A549 (cell line): ENCODE measurements at regions not wholly inside any gene's neighbourhood (a gene's known extent, or its start where the extent isn't known, plus 50 kb on each side); places are given as distances from the start of the nearest gene placed in this dataset.

ENCODE experiments used
- ATAC-seq, 2 experiments: fragments of 200-7000 bp in 1 of 2; fragments of >200 bp in 1 of 2; cut with Nextera tagmentation in 1 of 2; cut with Tn5 transposase in 1 of 2; 3 replicates each; pipeline versions ENCODE4 v1.8.0 to v1.9.1; 2018 to 2020; ENCODE audit warnings: mild to moderate bottlenecking in 1 of 2, moderate library complexity in 1 of 2
- CTCF ChIA-PET: fragments of 300-600 bp; sonication (Branson Sonifier 250); formaldehyde crosslinking; extraction: SDS; loops from one replicate; lab custom pipeline; 2021; ENCODE audit warnings: antibody characterized with exemption, inconsistent platforms; lab: Yijun Ruan, JAX
- POLR2A ChIA-PET: fragments of 350-600 bp; formaldehyde crosslinking; extraction: SDS; loops from one replicate; lab custom pipeline; 2021; ENCODE audit warnings: antibody characterized with exemption, inconsistent platforms; lab: Yijun Ruan, JAX
- DNase-seq, 2 experiments: peaks; one replicate each; pipeline versions ENCODE4 v3.0.0 to v3.0.0-alpha.2; 2011 to 2016; ENCODE audit warnings: low read depth in 1 of 2, low spot score in 1 of 2
- FAIRE-seq: peaks from 2 replicates; lab custom pipeline; 2011; peaks lifted over from hg19 to GRCh38; lab: Jason Lieb, UNC
- H3K27ac ChIP-seq, 2 experiments: fragments of >200 bp; sonication (Bioruptor Twin); formaldehyde crosslinking; 3 replicates each; pipeline ENCODE4 v1.5.1; 2016 to 2017
- H3K4me1 ChIP-seq: fragments of >200 bp; sonication (Bioruptor Twin); formaldehyde crosslinking; 3 replicates; pipeline ENCODE4 v1.6.1; 2016
- H3K4me2 ChIP-seq: fragments of >200 bp; sonication (Bioruptor Twin); formaldehyde crosslinking; 3 replicates; pipeline ENCODE4 v1.6.1; 2016
- H3K4me3 ChIP-seq: fragments of >200 bp; sonication (Bioruptor Twin); formaldehyde crosslinking; 3 replicates; pipeline ENCODE4 v1.5.1; 2016
- H3K9me3 ChIP-seq: fragments of >200 bp; sonication (Bioruptor Twin); formaldehyde crosslinking; 3 replicates; pipeline ENCODE4 v1.6.1; 2016
- BHLHE40 ChIP-seq: IDR thresholded peaks from 2 replicates; pipeline ENCODE4 v1.6.1; 2012; ENCODE audit warnings: low read depth, low read length, inconsistent platforms
- CBX8 ChIP-seq: fragments of 200-600 bp; sonication (generic); IDR thresholded peaks from 2 replicates; pipeline ENCODE4 v1.6.1; 2016
- CHD2 ChIP-seq: fragments of 150-350 bp; IDR thresholded peaks from 2 replicates; pipeline ENCODE4 v1.6.1; 2014; ENCODE audit warnings: low read length; ENCODE audit not compliant: partially characterized antibody
- CTCF ChIP-seq: fragments of >200 bp; sonication (Bioruptor Twin); formaldehyde crosslinking; IDR thresholded peaks from 3 replicates; pipeline ENCODE4 v1.5.1; 2016
- EHF ChIP-seq: fragments of 250-450 bp; sonication (Bioruptor Pico); IDR thresholded peaks from 2 replicates; pipeline ENCODE4 v1.5.0; 2020; ENCODE audit warnings: mild to moderate bottlenecking
- ESRRA ChIP-seq: fragments of 150-350 bp; IDR thresholded peaks from 2 replicates; pipeline ENCODE4 v1.6.1; 2014; ENCODE audit warnings: mild to moderate bottlenecking, low read length, borderline replicate concordance
- FOSL2 ChIP-seq, 2 experiments: fragments of 450-650 bp in 1 of 2; fragments of >200 bp in 1 of 2; sonication (Bioruptor Twin) in 1 of 2; formaldehyde crosslinking; IDR thresholded peaks; 2 replicates each; pipeline versions ENCODE4 v1.5.0 to v1.6.1; 2016 to 2020; ENCODE audit warnings: mild to moderate bottlenecking in 1 of 2, moderate library complexity in 1 of 2
- FOXS1 ChIP-seq: fragments of 250-450 bp; sonication (Bioruptor Pico); IDR thresholded peaks from 2 replicates; pipeline ENCODE4 v1.5.0; 2020; ENCODE audit warnings: mild to moderate bottlenecking, moderate library complexity
- HEYL ChIP-seq: fragments of 250-450 bp; sonication (Bioruptor Pico); IDR thresholded peaks from 2 replicates; pipeline ENCODE4 v1.8.0; 2021; ENCODE audit warnings: mild to moderate bottlenecking, moderate library complexity
- HOXB13 ChIP-seq: fragments of 250-450 bp; sonication (Bioruptor Pico); IDR thresholded peaks from 2 replicates; pipeline ENCODE4 v1.5.0; 2020; ENCODE audit warnings: low read depth, mild to moderate bottlenecking, moderate library complexity
- HOXB5 ChIP-seq: fragments of 250-450 bp; sonication (Bioruptor Pico); IDR thresholded peaks from 2 replicates; pipeline ENCODE4 v1.5.0; 2020; ENCODE audit warnings: mild to moderate bottlenecking, moderate library complexity
- KDM1A ChIP-seq: fragments of 200-600 bp; sonication (generic); IDR thresholded peaks from 2 replicates; pipeline ENCODE4 v1.6.1; 2016; ENCODE audit warnings: low read depth, mild to moderate bottlenecking
- MAFK ChIP-seq: fragments of 450-650 bp; IDR thresholded peaks from 2 replicates; pipeline ENCODE4 v1.6.1; 2014; ENCODE audit not compliant: partially characterized antibody
- MYC ChIP-seq: IDR thresholded peaks from 2 replicates; pipeline ENCODE4 v1.6.1; 2012; ENCODE audit warnings: mild to moderate bottlenecking, inconsistent platforms, low read length, improper control_type of control experiment, borderline replicate concordance
- POLR2AphosphoS2 ChIP-seq: conservative IDR thresholded peaks from 2 replicates; pipeline ENCODE4 v1.6.1; 2012; ENCODE audit warnings: low read length, improper control_type of control experiment, inconsistent platforms
- REST ChIP-seq: fragments of 200-600 bp; sonication (generic); IDR thresholded peaks from 2 replicates; pipeline ENCODE4 v1.6.1; 2016; ENCODE audit warnings: antibody characterized with exemption, mild to moderate bottlenecking, moderate library complexity
- RFX5 ChIP-seq: fragments of 450-650 bp; IDR thresholded peaks from 2 replicates; pipeline ENCODE4 v1.7.1; 2014; ENCODE audit warnings: antibody characterized with exemption, mild to moderate bottlenecking, moderate library complexity
- ZC3H11A ChIP-seq: fragments of 450-650 bp; IDR thresholded peaks from 2 replicates; pipeline ENCODE4 v1.6.1; 2014; ENCODE audit warnings: antibody characterized with exemption, mild to moderate bottlenecking
- ZNF302 ChIP-seq: fragments of 250-450 bp; sonication (Bioruptor Pico); IDR thresholded peaks from 2 replicates; pipeline ENCODE4 v1.9.0; 2021; ENCODE audit warnings: inconsistent platforms, mild to moderate bottlenecking, moderate library complexity
- WGBS: methylation state at CpG from one replicate; pipeline ENCODE4 v1.1.6; 2017; ENCODE audit errors: missing lambda C conversion rate; 5-methylcytosine and 5-hydroxymethylcytosine counted together
- TF ChIP-seq, protein P1 (sequence below): fragments of >200 bp; sonication (Bioruptor Twin); formaldehyde crosslinking; IDR thresholded peaks from 3 replicates; pipeline ENCODE4 v1.6.1; 2016

GRCh38 chr4:57444671-57445070 is 334.5 kb upstream of the IGFBP7 start:
- FAIRE-seq = no peak
- Histone ChIP-seq H3K9me3 (no peaks in the 10 kb centered on the region), H3K4me1 (no peaks in the 10 kb centered on the region), H3K27ac (no peak overlapping the region), H3K4me3 (no peak overlapping the region), H3K4me2 (no peak overlapping the region)
- no peak for DNase-seq
- WGBS = 34% methylated on average over 4 of the region's 4 CpGs
- CTCF ChIA-PET = interaction anchor here (0.5 kb wide), 1 partner anchor 1428 kb away, joined by 4 read pairs; no protein-coding TSS in a partner anchor
- TF ChIP-seq BHLHE40 (no peak), MYC (no peak), ESRRA (no peak), HEYL (CRISPR knock-in tag) (no peak), ZNF302 (CRISPR knock-in tag) (no peak), ZC3H11A (no peak), POLR2AphosphoS2 (no peak), HOXB5 (CRISPR knock-in tag) (no peak), MAFK (no peak), HOXB13 (CRISPR knock-in tag) (no peak), EHF (CRISPR knock-in tag) (no peak), RFX5 (no peak), CTCF (no peak), CBX8 (no peak), FOXS1 (CRISPR knock-in tag) (no peak), CHD2 (no peak), KDM1A (no peak), REST (no peak)
- TF ChIP-seq, protein P1, sequence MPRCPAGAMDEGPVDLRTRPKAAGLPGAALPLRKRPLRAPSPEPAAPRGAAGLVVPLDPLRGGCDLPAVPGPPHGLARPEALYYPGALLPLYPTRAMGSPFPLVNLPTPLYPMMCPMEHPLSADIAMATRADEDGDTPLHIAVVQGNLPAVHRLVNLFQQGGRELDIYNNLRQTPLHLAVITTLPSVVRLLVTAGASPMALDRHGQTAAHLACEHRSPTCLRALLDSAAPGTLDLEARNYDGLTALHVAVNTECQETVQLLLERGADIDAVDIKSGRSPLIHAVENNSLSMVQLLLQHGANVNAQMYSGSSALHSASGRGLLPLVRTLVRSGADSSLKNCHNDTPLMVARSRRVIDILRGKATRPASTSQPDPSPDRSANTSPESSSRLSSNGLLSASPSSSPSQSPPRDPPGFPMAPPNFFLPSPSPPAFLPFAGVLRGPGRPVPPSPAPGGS = no peak
- POLR2A ChIA-PET = no interaction called here
- ATAC-seq = no peak

- H3K4me2 ChIP-seq = no peak overlapping the region
- WGBS = 71% methylated on average over 2 of the region's 2 CpGs
- POLR2A ChIA-PET = no interaction called here
- no peak overlapping the region for H3K27ac ChIP-seq
- FAIRE-seq (no peak), DNase-seq (no peak), ATAC-seq (no peak)
- CTCF ChIA-PET = interaction anchor here (0.9 to 1.8 kb wide), 6 partner anchors 9 to 280 kb away, joined by 3 to 10 read pairs (median 3); no protein-coding TSS in a partner anchor
- no peaks in the 10 kb centered on the region for H3K9me3 ChIP-seq
- H3K4me1 ChIP-seq = no peaks in the 10 kb centered on the region
- TF ChIP-seq FOSL2 (IDR thresholded peaks at IDR 0.05) = no peak
- TF ChIP-seq FOSL2 (CRISPR knock-in tag; IDR thresholded peaks at IDR 0.05) = no peak
- no peak for TF ChIP-seq HOXB5 (CRISPR knock-in tag)
- H3K4me3 ChIP-seq = no peak overlapping the region
Measured at GRCh38 chr4:57443787-57444186, 333.6 kb upstream of the IGFBP7 start.
